GM06990 (cell line): ENCODE measurements at regions not wholly inside any gene's neighbourhood (a gene's known extent, or its start where the extent isn't known, plus 50 kb on each side); places are given as distances from the start of the nearest gene placed in this dataset.

Source experiments
- DNase-seq: peaks from one replicate; pipeline ENCODE4 v3.0.0-alpha.2; 2011; ENCODE audit not compliant: insufficient read length; ENCODE audit errors: extremely low read depth
- H3K27me3 ChIP-seq: replicated peaks from 2 replicates; pipeline ENCODE4 v1.6.0; 2011; ENCODE audit warnings: low read length; ENCODE audit not compliant: control insufficient read depth, insufficient read depth
- H3K36me3 ChIP-seq: 2 replicates; pipeline ENCODE4 v1.5.1; 2011; ENCODE audit warnings: low read length; ENCODE audit not compliant: control insufficient read depth, insufficient read depth
- H3K4me3 ChIP-seq: replicated peaks from 2 replicates; pipeline ENCODE4 v1.5.1; 2011; ENCODE audit warnings: low read depth, mild to moderate bottlenecking, control low read depth, low read length
- TF ChIP-seq, protein P1 (sequence below): IDR thresholded peaks from 2 replicates; pipeline ENCODE4 v1.5.1; 2011; ENCODE audit warnings: low read length, control low read depth, mild to moderate bottlenecking, inconsistent platforms; ENCODE audit not compliant: insufficient read depth, poor library complexity, severe bottlenecking

GRCh38 chr1:193657552-193657951, 471.1 kb upstream of the B3GALT2 start:
- no peak for DNase-seq
- TF ChIP-seq, protein P1, sequence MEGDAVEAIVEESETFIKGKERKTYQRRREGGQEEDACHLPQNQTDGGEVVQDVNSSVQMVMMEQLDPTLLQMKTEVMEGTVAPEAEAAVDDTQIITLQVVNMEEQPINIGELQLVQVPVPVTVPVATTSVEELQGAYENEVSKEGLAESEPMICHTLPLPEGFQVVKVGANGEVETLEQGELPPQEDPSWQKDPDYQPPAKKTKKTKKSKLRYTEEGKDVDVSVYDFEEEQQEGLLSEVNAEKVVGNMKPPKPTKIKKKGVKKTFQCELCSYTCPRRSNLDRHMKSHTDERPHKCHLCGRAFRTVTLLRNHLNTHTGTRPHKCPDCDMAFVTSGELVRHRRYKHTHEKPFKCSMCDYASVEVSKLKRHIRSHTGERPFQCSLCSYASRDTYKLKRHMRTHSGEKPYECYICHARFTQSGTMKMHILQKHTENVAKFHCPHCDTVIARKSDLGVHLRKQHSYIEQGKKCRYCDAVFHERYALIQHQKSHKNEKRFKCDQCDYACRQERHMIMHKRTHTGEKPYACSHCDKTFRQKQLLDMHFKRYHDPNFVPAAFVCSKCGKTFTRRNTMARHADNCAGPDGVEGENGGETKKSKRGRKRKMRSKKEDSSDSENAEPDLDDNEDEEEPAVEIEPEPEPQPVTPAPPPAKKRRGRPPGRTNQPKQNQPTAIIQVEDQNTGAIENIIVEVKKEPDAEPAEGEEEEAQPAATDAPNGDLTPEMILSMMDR, result no peak
- H3K27me3 ChIP-seq, result no peaks in the 10 kb centered on the region
- H3K4me3 ChIP-seq, result no peak overlapping the region
- no peaks in the 10 kb centered on the region for H3K36me3 ChIP-seq

DNA sequence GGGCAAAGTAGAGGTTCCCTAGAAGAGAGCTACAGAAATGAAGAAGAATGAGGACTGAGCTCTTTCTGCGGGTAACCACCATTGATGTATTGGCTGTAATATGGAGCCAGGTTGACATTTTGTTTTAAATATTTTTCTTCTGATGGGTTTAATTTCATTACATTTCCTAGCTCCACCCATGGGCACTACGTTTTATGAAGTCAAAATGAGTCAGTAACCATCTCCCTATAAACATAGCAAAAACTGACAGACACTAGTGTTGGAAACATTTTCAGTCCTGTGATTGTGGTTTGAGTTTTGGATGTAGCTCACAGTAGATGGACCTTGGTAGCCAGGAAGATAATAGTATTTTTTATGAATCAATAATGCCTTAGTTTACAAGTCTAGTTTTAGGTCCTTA, 470.4 kb upstream of the B3GALT2 start:
- no peak for DNase-seq
- TF ChIP-seq, protein P1, result no peak
- H3K4me3 ChIP-seq, result no peak overlapping the region
- no peaks in the 10 kb centered on the region for H3K36me3 ChIP-seq
- H3K27me3 ChIP-seq, result no peaks in the 10 kb centered on the region

DNA sequence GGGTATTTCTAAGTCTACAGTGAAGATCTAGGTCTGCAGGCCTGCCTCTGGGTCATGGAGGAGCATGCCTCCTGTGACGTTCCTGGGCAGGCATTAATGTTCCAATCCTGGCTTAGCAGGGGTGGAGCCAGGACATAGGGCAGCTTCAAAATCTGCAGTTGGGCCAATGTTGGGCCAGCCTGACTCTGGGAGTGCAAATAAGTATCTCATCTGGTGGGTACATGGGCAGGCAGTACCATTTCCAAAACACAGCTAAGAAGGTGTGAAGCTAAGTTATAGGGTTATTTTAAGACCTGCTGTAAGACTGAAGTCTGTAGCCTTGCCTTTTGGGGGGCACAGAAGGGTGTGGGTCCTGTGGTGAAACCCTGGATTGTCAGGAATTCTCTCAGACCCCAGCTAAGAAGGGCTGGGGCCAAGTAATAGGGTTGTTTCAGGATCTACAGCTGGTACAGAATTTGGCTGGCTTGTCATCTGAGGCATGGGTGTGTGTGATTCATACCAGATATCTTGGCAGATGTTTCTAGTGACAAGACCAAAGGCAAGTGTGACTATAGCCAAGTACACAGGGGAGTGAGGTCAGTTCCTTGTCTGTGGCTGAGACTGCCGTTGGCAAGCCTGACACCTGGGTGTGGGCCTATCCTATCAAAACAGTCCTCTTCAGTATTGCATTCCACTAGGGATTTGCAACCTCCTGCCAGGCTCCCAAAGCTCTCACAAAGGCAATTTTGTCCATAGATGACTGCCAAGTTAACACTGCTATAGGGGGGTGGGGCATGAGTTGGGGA, 468.7 kb upstream of the B3GALT2 start:
- H3K27me3 ChIP-seq, result no peaks in the 10 kb centered on the region
- TF ChIP-seq, protein P1, result no peak
- no peaks in the 10 kb centered on the region for H3K36me3 ChIP-seq
- no peak overlapping the region for H3K4me3 ChIP-seq
- DNase-seq, result no peak

GRCh38 chr1:193649587-193649986, 463.2 kb upstream of the B3GALT2 start:
- TF ChIP-seq, protein P1, result no peak
- Histone ChIP-seq H3K27me3 (no peaks in the 10 kb centered on the region), H3K36me3 (no peaks in the 10 kb centered on the region), H3K4me3 (no peak overlapping the region)
- DNase-seq, result no peak

DNA sequence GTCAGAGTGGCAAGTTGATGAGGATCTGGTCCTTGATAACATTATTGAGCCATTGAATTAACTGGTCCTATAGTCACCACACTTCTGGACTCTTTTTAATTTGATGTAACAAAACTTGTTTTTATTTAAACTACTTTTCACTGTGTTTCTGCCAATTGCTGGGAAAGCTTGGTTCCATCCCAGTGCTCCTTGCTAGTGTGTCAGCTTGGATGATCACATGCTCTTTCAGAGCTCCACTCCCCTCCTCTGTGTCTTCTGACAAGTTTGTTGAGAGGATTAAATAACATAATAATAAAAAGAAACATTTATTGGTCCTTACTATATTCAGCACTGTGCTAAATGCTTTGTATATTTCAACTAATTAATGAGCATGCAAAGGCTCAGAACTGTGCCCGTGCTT, 448.5 kb upstream of the B3GALT2 start:
- no peaks in the 10 kb centered on the region for H3K27me3 ChIP-seq
- H3K4me3 ChIP-seq, result no peak overlapping the region
- H3K36me3 ChIP-seq, result no peaks in the 10 kb centered on the region
- TF ChIP-seq, protein P1, result no peak
- DNase-seq, result no peak
